ENCODE measurements at regions not wholly inside any gene's neighbourhood (a gene's known extent, or its start where the extent isn't known, plus 50 kb on each side); places are given as distances from the start of the nearest gene placed in this dataset.

DNA sequence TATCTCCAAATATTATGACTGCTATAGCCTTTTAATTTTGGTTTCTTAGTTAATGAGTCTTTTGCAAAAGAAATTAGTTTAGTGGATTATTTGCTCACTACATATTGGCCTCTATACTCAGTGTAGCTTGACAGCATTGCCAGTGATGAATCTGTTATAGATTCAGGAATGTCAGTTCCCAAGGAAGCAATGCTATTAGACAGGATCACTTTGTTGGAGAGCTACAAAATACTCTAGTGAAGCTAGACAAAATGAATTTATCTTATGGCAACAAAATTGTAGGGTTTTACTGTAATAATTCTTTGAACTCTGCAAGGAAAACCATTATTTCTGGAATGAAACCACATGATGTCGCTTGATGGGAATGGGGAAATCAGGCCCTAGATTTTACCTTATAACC is 543.3 kb downstream of the SQOR start:
- TF ChIP-seq, protein P1, sequence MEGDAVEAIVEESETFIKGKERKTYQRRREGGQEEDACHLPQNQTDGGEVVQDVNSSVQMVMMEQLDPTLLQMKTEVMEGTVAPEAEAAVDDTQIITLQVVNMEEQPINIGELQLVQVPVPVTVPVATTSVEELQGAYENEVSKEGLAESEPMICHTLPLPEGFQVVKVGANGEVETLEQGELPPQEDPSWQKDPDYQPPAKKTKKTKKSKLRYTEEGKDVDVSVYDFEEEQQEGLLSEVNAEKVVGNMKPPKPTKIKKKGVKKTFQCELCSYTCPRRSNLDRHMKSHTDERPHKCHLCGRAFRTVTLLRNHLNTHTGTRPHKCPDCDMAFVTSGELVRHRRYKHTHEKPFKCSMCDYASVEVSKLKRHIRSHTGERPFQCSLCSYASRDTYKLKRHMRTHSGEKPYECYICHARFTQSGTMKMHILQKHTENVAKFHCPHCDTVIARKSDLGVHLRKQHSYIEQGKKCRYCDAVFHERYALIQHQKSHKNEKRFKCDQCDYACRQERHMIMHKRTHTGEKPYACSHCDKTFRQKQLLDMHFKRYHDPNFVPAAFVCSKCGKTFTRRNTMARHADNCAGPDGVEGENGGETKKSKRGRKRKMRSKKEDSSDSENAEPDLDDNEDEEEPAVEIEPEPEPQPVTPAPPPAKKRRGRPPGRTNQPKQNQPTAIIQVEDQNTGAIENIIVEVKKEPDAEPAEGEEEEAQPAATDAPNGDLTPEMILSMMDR (IDR thresholded peaks at IDR 0.05; ENCODE audit: low read depth, low read length, missing control alignments) = no peak
- DNase-seq (ENCODE audit: extremely low read depth, low read depth) = no peak
- H3K4me3 ChIP-seq (replicated peaks; ENCODE audit: low read depth, low read length) = no peak overlapping the region

DNA sequence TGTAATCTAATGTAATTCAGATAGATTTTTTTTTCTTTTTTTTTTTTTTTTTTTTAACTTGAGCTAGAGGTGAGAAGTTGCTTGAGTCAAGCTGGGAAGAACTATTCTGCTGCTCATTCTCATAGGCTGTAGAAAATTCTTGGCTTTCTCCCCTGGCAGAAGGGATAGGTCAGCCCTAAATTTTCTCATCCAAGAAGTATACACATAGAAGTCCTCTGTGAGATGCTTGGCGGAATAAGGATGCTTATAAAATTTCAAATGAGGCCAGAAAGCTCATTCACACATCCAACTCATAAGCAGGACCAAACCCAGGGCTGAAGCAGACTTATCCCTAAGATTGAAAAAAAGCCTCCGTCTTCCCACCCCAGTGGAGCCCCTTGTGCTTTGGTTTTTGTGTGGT is 572.5 kb downstream of the SQOR start:
- no peak for DNase-seq (ENCODE audit: extremely low read depth, low read depth)
- TF ChIP-seq, protein P1 (IDR thresholded peaks at IDR 0.05; ENCODE audit: low read depth, low read length, missing control alignments) = no peak
- H3K4me3 ChIP-seq (replicated peaks; ENCODE audit: low read depth, low read length) = no peak overlapping the region

DNA sequence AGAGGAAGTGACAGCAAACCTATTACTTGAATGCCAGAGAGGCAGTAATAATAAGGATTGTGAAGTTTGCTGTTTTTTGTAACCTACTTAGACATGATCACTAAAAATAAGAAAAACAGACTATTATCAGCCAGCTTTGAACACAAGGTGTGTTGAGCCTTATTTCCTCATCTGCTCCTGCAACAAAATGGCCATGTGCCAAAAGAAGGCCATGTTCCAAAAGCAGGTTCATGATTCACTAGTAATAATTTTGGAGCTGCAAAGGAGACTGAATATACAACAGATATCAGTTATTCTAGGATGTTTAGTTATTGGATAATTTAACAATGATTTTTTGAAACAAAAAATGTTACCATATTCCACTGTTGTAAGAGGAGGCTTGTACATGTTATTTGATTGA is 578.7 kb downstream of the SQOR start:
- H3K4me3 ChIP-seq (replicated peaks; ENCODE audit: low read depth, low read length) = no peak overlapping the region
- TF ChIP-seq, protein P1 (IDR thresholded peaks at IDR 0.05; ENCODE audit: low read depth, low read length, missing control alignments) = no peak
- DNase-seq (ENCODE audit: extremely low read depth, low read depth) = no peak

DNA sequence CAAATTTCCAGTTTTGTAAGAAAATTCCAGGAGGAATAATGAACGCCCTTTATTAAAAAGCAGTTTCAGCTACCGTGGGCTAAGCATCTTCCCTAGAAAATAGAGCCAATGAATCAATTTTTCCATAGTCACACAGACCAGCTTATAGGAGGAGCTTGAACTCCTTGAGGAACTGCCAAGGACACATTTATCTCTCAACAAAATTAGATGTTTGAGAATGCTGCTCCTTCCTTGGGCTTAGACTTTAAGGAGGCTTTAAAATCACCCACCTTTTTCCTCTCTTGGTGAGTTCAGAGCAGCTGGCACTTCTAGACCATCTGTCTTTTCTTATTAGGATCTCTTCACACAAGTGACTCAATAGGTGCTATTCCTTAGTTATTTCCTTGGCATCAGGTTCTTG is 588.0 kb downstream of the SQOR start:
- H3K4me3 ChIP-seq (replicated peaks; ENCODE audit: low read depth, low read length) = no peak overlapping the region
- DNase-seq (ENCODE audit: extremely low read depth, low read depth) = no peak
- TF ChIP-seq, protein P1 (IDR thresholded peaks at IDR 0.05; ENCODE audit: low read depth, low read length, missing control alignments) = no peak

DNA sequence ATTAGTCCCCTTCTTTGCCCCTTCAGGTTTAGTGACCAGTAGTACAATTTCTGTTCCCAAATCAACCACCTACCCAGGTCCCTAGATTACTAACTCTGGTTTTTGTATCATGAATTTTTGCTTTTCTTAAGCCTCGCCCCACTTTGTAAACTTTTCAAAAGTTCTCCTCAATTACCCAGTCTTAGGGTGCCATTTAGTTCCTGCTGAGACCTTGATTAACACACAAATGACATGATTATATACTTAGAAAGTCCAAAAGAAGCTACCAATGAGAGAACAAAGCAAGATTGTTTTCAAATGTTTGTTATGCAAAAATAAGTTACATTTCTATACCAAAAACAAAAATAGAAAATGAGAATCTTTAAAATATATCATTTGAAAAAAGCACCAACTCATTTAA is 594.4 kb downstream of the SQOR start:
- TF ChIP-seq, protein P1 (IDR thresholded peaks at IDR 0.05; ENCODE audit: low read depth, low read length, missing control alignments) = no peak
- H3K4me3 ChIP-seq (replicated peaks; ENCODE audit: low read depth, low read length) = no peak overlapping the region
- DNase-seq (ENCODE audit: extremely low read depth, low read depth) = no peak

DNA sequence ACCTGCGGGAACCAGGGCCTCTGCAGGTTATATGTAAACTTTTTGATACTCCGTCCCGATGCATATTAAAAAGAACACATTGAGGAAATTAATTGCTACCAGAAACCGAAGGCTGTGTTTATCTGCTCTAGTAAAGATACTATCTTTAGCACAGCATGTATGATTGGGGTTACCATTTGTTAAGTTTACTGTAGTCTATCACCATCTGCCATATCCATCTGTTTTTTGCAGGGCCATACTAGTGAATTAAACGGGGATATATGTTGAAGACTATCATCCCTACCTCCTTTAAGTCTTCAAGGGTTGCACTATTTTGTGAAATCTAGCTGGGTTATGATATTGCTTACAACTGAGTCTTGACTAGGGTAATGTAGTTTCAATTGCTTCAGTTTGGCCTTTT is 597.0 kb downstream of the SQOR start:
- TF ChIP-seq, protein P1 (IDR thresholded peaks at IDR 0.05; ENCODE audit: low read depth, low read length, missing control alignments) = no peak
- no peak overlapping the region for H3K4me3 ChIP-seq (replicated peaks; ENCODE audit: low read depth, low read length)
- DNase-seq (ENCODE audit: extremely low read depth, low read depth) = no peak

DNA sequence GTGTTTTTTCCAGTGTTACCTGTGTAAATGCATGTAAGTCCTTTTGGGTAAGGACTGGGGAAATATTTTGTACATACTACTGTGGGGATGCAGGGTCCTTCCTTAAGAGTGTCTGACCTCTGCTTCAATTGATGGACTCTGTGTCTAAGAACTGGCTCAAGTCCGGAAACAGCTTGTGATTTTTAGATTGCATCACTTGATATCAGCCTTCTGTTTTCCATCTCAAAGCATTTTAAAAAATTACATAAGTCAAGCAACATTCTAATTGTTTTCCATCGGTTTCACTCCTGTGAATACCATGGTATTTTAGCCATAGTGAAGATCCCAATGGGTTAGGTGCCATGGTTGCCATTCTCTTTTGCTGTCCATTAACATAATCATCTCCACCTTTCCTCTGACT is 597.6 kb downstream of the SQOR start:
- TF ChIP-seq, protein P1 (IDR thresholded peaks at IDR 0.05; ENCODE audit: low read depth, low read length, missing control alignments) = no peak
- no peak overlapping the region for H3K4me3 ChIP-seq (replicated peaks; ENCODE audit: low read depth, low read length)
- no peak for DNase-seq (ENCODE audit: extremely low read depth, low read depth)
